GM23248 (cell line): ENCODE measurements at regions not wholly inside any gene's neighbourhood (a gene's known extent, or its start where the extent isn't known, plus 50 kb on each side); places are given as distances from the start of the nearest gene placed in this dataset.

Source experiments
- DNase-seq: peaks from one replicate; pipeline ENCODE4 v3.0.0-alpha.2; 2015
- H2AFZ ChIP-seq: fragments of 200-600 bp; sonication (generic); 2 replicates; pipeline ENCODE4 v1.6.1; 2016; ENCODE audit warnings: antibody characterized with exemption
- H3F3A ChIP-seq: fragments of 200-600 bp; sonication (generic); 2 replicates; pipeline ENCODE4 v1.6.1; 2016; ENCODE audit warnings: mild to moderate bottlenecking, antibody characterized with exemption, mixed run types; ENCODE audit not compliant: insufficient read depth
- H3K27ac ChIP-seq: fragments of 200-600 bp; sonication (generic); 2 replicates; pipeline ENCODE4 v1.5.1; 2016; ENCODE audit warnings: mild to moderate bottlenecking
- H3K27me3 ChIP-seq: fragments of 200-600 bp; sonication (generic); replicated peaks from 2 replicates; pipeline ENCODE4 v1.6.1; 2016; ENCODE audit warnings: mild to moderate bottlenecking; ENCODE audit not compliant: insufficient read depth
- H3K36me3 ChIP-seq: fragments of 200-600 bp; sonication (generic); 2 replicates; pipeline ENCODE4 v1.6.1; 2016; ENCODE audit warnings: low read depth, mild to moderate bottlenecking
- H3K4me1 ChIP-seq: fragments of 200-600 bp; sonication (generic); 2 replicates; pipeline ENCODE4 v1.6.1; 2016; ENCODE audit warnings: mild to moderate bottlenecking; ENCODE audit not compliant: insufficient read depth
- H3K4me2 ChIP-seq: fragments of 200-600 bp; sonication (generic); one replicate; pipeline ENCODE4 v1.6.1; 2016; ENCODE audit warnings: mild to moderate bottlenecking; ENCODE audit not compliant: unreplicated experiment
- H3K4me3 ChIP-seq: fragments of 200-600 bp; sonication (generic); 2 replicates; pipeline ENCODE4 v1.5.1; 2016; ENCODE audit warnings: mild to moderate bottlenecking
- H3K79me2 ChIP-seq: fragments of 200-600 bp; sonication (generic); 2 replicates; pipeline ENCODE4 v1.6.1; 2016; ENCODE audit warnings: mild to moderate bottlenecking; ENCODE audit not compliant: insufficient read depth
- H3K9ac ChIP-seq: fragments of 200-600 bp; sonication (generic); 2 replicates; pipeline ENCODE4 v1.6.1; 2016; ENCODE audit warnings: mild to moderate bottlenecking
- H3K9me2 ChIP-seq: fragments of 200-600 bp; sonication (generic); 2 replicates; pipeline ENCODE4 v1.6.1; 2016; ENCODE audit warnings: mixed run types, mild to moderate bottlenecking, moderate library complexity; ENCODE audit not compliant: insufficient read depth
- H3K9me3 ChIP-seq: fragments of 200-600 bp; sonication (generic); one replicate; pipeline ENCODE4 v1.6.1; 2017; ENCODE audit warnings: low read depth
- H4K20me1 ChIP-seq: fragments of 200-600 bp; sonication (generic); 2 replicates; pipeline ENCODE4 v1.6.0; 2016; ENCODE audit not compliant: insufficient read depth
- EZH2 ChIP-seq: fragments of 200-600 bp; sonication (generic); IDR thresholded peaks from 2 replicates; pipeline ENCODE4 v1.6.1; 2018; ENCODE audit warnings: antibody characterized with exemption, mild to moderate bottlenecking; ENCODE audit not compliant: insufficient read depth, poor library complexity, severe bottlenecking
- EZH2phosphoT487 ChIP-seq: fragments of 200-600 bp; sonication (generic); IDR thresholded peaks from 2 replicates; pipeline ENCODE4 v1.6.1; 2018; ENCODE audit warnings: antibody characterized with exemption, moderate library complexity, mild to moderate bottlenecking, low read depth; ENCODE audit not compliant: insufficient read depth
- WGBS, 2 experiments: methylation state at CpG; one replicate each; pipeline ENCODE4 v1.1.6; 2015 to 2017; ENCODE audit warnings: low lambda C conversion rate in 2 of 2, low coverage in 1 of 2; ENCODE audit errors: missing lambda C conversion rate in 2 of 2; 5-methylcytosine and 5-hydroxymethylcytosine counted together
- in situ Hi-C: fragments of 300-500 bp; cut with MboI; formaldehyde crosslinking; loops from 2 replicates; pipeline ENCODE4 v1.15.0; 2020

- WGBS, 2 experiments: 47 to 49% methylated on average over 24 to 28 of the region's 28 CpGs
- peaks cover 30% of the 10 kb centered on the region for H3K27me3 ChIP-seq
- TF ChIP-seq EZH2 (no peak), EZH2phosphoT487 (no peak)
Measured at GRCh38 chr7:1348096-1348822, 111.0 kb downstream of the MICALL2 start.

GRCh38 chr7:1348823-1349335 lies 110.4 kb downstream of the MICALL2 start:
- Histone ChIP-seq H3K9me2 (no peaks in the 10 kb centered on the region), H3K27ac (no peak overlapping the region), H3K9ac (no peak overlapping the region), H3K4me2 (no peak overlapping the region), H3K4me1 (no peaks in the 10 kb centered on the region), H3K36me3 (no peaks in the 10 kb centered on the region), H3K4me3 (no peak overlapping the region), H3K79me2 (no peaks in the 10 kb centered on the region), H3K9me3 (no peaks in the 10 kb centered on the region), H2AFZ (no peak overlapping the region), H3F3A (no peaks in the 10 kb centered on the region), H4K20me1 (no peaks in the 10 kb centered on the region), H3K27me3 (peaks cover 32% of the 10 kb centered on the region)
- TF ChIP-seq EZH2phosphoT487 (no peak), EZH2 (no peak)
- 59 to 63% methylated on average over 18 of the region's 18 CpGs for WGBS, 2 experiments
- in situ Hi-C loops: no loop called here
- DNase-seq: no peak

More at GRCh38 chr7:1348096-1348822, 111.0 kb downstream of the MICALL2 start:
- in situ Hi-C loops: no loop called here
- H2AFZ ChIP-seq: no peak overlapping the region
- no peaks in the 10 kb centered on the region for H3K4me1 ChIP-seq
- no peaks in the 10 kb centered on the region for H3K9me2 ChIP-seq
- DNase-seq: no peak
- H3K9ac ChIP-seq: no peak overlapping the region
- H3K9me3 ChIP-seq: no peaks in the 10 kb centered on the region
- H3K4me2 ChIP-seq: no peak overlapping the region
- no peak overlapping the region for H3K27ac ChIP-seq
- H3K4me3 ChIP-seq: no peak overlapping the region
- no peaks in the 10 kb centered on the region for H4K20me1 ChIP-seq
- H3K36me3 ChIP-seq: no peaks in the 10 kb centered on the region
- H3K79me2 ChIP-seq: no peaks in the 10 kb centered on the region
- no peaks in the 10 kb centered on the region for H3F3A ChIP-seq

- DNase-seq: no peak
- H3K79me2 ChIP-seq: no peaks in the 10 kb centered on the region
- H3K27me3 ChIP-seq: peaks cover 31% of the 10 kb centered on the region
- H3K27ac ChIP-seq: no peak overlapping the region
- H3K9me2 ChIP-seq: no peaks in the 10 kb centered on the region
- H3K9ac ChIP-seq: no peak overlapping the region
- no peaks in the 10 kb centered on the region for H3K4me1 ChIP-seq
- H3K4me3 ChIP-seq: no peak overlapping the region
- H4K20me1 ChIP-seq: no peaks in the 10 kb centered on the region
- in situ Hi-C loops: no loop called here
- H3K9me3 ChIP-seq: no peaks in the 10 kb centered on the region
- no peak overlapping the region for H3K4me2 ChIP-seq
- TF ChIP-seq EZH2: no peak
- no peak for TF ChIP-seq EZH2phosphoT487
- no peaks in the 10 kb centered on the region for H3F3A ChIP-seq
- no peak overlapping the region for H2AFZ ChIP-seq
- WGBS, 2 experiments: 42 to 45% methylated on average over 15 of the region's 15 CpGs
- H3K36me3 ChIP-seq: no peaks in the 10 kb centered on the region
Measured at GRCh38 chr7:1349351-1349761, 109.9 kb downstream of the MICALL2 start.

GRCh38 chr7:1351881-1352625 lies 107.2 kb downstream of the MICALL2 start:
- Histone ChIP-seq H2AFZ (no peak overlapping the region), H3K4me3 (no peak overlapping the region), H3K79me2 (no peaks in the 10 kb centered on the region), H3K9ac (no peak overlapping the region), H3K4me1 (no peaks in the 10 kb centered on the region), H3F3A (no peaks in the 10 kb centered on the region), H3K9me3 (no peaks in the 10 kb centered on the region), H3K27ac (no peak overlapping the region), H3K27me3 (peaks cover 37% of the 10 kb centered on the region), H3K36me3 (no peaks in the 10 kb centered on the region), H4K20me1 (no peaks in the 10 kb centered on the region), H3K4me2 (no peak overlapping the region), H3K9me2 (no peaks in the 10 kb centered on the region)
- DNase-seq: no peak
- 69 to 73% methylated on average over 18 to 30 of the region's 30 CpGs for WGBS, 2 experiments
- in situ Hi-C loops: no loop called here
- TF ChIP-seq EZH2 (no peak), EZH2phosphoT487 (no peak)
